GM19023 (cell line): ENCODE measurements at regions not wholly inside any gene's neighbourhood (a gene's known extent, or its start where the extent isn't known, plus 50 kb on each side); places are given as distances from the start of the nearest gene placed in this dataset.

Source experiments
- ATAC-seq: cut with Tn5 transposase; IDR thresholded peaks from one replicate; pipeline ENCODE4 v1.9.1; 2021; ENCODE audit warnings: mild to moderate bottlenecking, moderate library complexity; ENCODE audit not compliant: unreplicated experiment

DNA sequence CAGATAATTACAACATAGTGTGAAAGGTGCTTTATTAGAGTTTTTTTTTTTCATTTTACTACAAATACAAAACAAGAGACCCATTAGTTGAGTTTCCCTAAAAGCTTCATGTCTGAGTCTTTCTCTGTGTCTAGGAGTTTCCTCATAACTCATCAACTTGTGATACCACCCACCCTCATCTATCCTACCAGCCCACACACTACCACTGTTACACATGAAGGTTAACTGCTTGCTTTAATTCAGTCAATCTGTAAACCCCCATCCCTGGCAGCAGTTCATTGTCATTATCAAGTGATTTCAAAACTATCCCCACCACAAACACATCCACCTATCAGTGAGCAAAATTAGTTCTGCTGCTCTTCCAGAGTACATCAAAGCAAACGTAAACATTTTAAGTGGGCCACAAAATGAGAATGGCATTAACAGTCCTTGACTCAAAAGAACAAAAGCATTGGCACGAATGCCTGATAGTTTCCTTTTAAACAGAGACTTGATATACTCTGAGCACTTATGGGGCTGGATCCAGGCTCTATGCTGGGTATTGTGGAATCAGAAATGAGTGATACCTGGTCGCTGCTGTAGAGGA is 331.6 kb upstream of the FAM241A start:
- ATAC-seq = no peak

- ATAC-seq = no peak
Measured at GRCh38 chr4:111814961-111815360, 330.3 kb upstream of the FAM241A start.

GRCh38 chr4:111821342-111821741 is 323.9 kb upstream of the FAM241A start:
- ATAC-seq = no peak

- no peak for ATAC-seq
Measured at GRCh38 chr4:111836601-111837000, 308.7 kb upstream of the FAM241A start.

- ATAC-seq = no peak
Measured at GRCh38 chr4:111837761-111838160, 307.5 kb upstream of the FAM241A start.

DNA sequence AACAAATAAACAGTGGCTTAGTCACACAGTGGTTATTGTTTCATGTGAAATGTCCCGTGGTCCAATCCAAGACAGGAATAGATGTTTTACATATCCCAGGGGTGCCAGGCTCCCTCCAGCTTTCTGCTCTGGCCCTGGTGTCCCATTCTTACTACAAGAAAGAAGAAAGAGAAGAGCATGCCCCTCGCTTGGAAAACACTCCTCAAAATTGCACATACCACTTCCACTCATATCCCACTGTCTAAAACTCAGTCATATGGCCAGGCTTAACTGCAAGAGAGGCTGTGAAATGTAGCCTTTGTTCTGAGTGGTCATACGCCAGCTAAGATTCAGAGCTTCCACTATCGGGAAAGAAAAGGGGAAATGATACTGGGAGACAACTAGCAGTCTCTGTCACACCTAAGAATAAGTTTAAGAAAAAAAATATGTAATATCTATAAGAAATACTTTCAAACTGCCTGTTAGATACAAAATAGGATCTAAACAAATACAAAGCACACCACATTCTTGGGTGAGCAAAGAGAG is 306.8 kb upstream of the FAM241A start:
- ATAC-seq = no peak

DNA sequence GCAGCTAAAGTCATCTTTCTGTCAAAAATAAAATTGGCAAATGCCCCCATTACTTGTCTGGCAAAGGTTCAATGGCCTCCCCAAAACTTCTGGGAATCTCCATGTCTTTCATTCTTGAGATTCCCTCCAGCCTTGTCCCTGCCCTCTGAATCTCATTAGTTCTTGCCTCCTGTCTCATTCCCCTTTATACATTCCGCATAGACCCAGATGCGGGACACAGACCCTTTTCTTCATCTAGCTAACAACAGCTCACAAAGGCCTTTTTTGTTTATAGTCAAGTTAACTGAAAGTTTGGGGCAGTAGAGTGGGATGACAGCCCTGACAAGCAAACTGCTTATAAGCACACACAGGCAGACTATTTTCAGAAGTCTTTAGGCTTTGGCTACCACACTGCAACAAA is 306.1 kb upstream of the FAM241A start:
- no peak for ATAC-seq

- no peak for ATAC-seq
Measured at GRCh38 chr4:111842336-111842735, 302.9 kb upstream of the FAM241A start.

GRCh38 chr4:111847296-111848008 is 297.8 kb upstream of the FAM241A start:
- no peak for ATAC-seq

DNA sequence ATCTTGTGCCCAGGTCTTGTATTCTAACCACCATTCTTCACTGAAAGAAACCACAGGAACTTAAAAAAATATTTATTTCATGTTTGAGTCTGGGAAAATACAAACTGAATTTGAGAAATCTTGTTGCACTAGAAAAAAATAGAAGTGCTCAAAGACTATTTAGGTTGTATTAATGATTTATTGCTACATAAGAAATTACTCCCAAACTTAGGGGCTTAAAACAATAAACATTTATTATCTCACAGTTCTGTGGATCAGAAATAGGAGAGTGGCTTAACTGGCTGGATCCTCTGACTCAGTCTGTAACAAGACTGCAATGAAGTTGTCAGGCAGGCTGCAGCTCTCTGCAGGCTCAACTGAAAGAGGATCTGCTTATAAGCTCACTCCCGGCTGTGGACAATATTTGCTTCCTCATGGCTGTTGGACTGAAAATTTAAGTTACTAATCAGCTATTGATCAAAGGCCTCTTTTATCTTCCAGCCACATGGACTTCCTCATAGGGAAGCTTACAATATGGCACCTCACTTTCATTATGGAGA is 295.4 kb upstream of the FAM241A start:
- ATAC-seq = no peak

DNA sequence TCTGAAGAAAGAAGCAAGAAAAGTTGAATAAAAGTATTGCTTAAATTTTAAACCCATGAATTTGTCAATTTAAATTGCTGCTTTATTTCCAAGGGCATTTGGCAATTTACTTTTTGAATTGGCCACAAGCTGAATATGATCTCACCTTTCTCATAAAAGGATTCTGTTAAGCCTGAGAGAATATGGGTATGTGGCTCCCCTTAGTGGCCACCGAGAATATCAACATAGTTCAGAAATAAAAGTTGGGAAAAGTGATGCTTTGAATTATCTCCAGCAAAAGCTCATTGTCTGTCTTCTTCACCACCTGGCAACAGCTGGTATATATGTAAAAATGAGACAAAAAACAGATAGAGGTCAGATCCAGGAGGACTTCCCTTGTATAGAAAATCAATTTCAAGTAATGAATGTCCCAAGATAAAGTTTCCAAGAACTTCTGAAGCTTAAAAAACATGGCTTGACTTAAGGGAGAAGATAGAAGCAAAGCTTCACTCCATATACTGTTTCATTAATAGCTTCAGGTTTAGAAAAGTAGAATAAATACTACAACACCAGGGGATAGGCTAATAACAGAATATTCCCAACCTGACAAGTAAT is 290.7 kb upstream of the FAM241A start:
- no peak for ATAC-seq

DNA sequence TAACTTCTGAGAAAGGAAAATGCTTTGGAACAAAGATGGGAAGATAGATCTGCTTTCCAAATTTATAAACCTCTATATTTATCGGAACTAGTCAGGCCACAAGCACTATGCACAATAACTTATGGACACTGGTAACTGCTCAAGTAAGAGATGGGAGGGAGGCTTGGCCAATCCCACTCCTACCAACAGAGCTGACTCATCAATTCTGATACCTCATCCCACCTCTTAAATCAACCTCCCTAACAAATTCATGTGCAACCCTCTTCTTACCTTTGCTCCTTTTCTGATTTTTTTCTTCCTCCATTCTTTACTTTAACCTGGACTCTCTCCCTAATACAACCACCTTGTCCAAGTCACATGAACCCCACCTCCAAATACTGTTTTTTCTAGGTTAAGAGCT is 289.9 kb upstream of the FAM241A start:
- ATAC-seq = no peak

DNA sequence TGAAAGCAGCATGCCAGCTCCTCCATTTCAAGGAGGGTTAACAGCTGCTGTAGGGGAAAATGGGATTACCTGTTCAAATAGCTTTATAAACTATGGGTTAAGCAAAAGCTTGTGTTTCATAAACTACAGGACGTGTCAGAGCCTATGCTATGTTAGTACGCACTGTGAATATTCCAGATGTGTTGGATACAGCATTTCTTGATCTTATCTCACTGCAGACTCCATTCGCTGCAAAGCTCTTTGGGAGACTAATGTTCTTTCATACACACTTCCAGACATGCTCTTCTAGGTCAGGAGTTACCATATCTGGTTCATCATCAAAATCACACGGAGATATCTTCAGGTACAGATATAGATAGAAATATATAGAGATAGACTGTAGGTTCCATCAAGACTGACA is 281.2 kb upstream of the FAM241A start:
- no peak for ATAC-seq

- ATAC-seq = no peak
Measured at GRCh38 chr4:111869339-111869738, 275.9 kb upstream of the FAM241A start.

- no peak for ATAC-seq
Measured at GRCh38 chr4:111871802-111872201, 273.5 kb upstream of the FAM241A start.

GRCh38 chr4:111873801-111874200 is 271.5 kb upstream of the FAM241A start:
- no peak for ATAC-seq

DNA sequence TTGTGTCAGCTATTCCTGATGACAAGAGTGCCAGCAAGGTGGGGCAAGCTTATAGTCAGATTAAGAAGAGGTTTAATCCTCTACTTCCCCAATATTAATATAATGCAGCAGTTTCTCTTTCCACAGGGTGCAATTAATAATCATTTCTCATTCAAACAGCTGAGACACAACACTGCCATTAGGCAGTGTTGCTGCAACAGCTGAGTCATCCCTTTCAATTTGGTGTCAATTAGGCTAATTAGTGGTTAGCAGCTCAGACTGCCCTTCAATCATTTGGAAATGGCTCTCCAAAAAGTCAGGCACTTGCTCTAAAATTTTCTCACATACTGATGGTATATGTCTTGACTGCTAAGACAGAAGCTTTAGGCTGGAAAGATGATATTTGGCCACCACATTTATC is 265.7 kb upstream of the FAM241A start:
- ATAC-seq = no peak

- ATAC-seq = no peak
Measured at GRCh38 chr4:111880116-111880515, 265.1 kb upstream of the FAM241A start.

- no peak for ATAC-seq
Measured at GRCh38 chr4:111883557-111883999, 261.7 kb upstream of the FAM241A start.

DNA sequence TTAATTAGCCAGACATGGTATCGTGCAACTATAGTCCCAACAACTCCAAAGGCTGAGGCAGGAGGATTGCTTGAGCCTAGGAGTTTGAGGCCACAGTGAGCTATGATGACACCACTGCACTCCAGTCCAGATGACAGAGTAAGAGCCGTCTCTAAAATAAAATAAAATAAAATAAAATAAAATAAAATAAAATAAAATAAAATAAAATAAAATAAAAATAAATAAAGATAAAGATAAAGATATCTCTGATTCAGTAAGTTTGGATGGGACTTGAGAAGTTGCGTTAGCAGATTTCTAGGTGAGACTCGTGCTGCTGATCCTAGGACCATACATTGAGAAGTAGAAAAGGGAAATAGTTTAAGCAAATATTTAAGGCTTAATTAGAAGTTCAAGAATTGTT is 254.8 kb upstream of the FAM241A start:
- no peak for ATAC-seq

DNA sequence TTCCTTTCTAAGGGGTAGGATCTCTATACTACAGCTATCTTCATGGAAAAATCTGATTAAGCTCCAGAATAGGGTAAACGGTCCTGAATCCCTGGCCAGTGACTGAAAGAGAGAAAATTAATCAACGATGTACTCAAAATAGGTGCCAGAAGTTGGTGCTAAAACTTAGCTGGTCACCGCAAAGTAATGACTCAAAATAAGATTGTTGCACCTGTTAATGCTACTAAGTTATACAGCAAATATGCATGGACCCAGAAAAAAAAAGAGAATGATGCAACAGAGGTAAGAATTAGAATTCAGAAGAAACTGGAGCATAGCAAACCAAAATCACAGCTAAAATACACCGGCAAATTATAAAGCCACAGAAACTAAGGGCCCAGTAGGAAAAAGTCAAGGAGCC is 239.7 kb upstream of the FAM241A start:
- ATAC-seq = peak; percentile 67

- no peak for ATAC-seq
Measured at GRCh38 chr4:111919639-111920038, 225.6 kb upstream of the FAM241A start.
